ENCODE measurements at regions not wholly inside any gene's neighbourhood (a gene's known extent, or its start where the extent isn't known, plus 50 kb on each side); places are given as distances from the start of the nearest gene placed in this dataset.

- no peak for DNase-seq (ENCODE audit: low spot score)
- Histone ChIP-seq H3K36me3 (no peaks in the 10 kb centered on the region), H3K4me3 (no peak overlapping the region), H3K27ac (no peak overlapping the region), H3K27me3 (replicated peaks; ENCODE audit: insufficient read depth) (no peaks in the 10 kb centered on the region), H3K9me3 (no peaks in the 10 kb centered on the region), H3K4me1 (ENCODE audit: control insufficient read depth in 1 of 2, low read depth in 2 of 2) (peaks cover 0 to 4% of the 10 kb centered on the region in 2 donors)
- no peak for ATAC-seq (ENCODE audit: insufficient number of reproducible peaks, low FRiP score, low read depth)
- TF ChIP-seq, protein P1, sequence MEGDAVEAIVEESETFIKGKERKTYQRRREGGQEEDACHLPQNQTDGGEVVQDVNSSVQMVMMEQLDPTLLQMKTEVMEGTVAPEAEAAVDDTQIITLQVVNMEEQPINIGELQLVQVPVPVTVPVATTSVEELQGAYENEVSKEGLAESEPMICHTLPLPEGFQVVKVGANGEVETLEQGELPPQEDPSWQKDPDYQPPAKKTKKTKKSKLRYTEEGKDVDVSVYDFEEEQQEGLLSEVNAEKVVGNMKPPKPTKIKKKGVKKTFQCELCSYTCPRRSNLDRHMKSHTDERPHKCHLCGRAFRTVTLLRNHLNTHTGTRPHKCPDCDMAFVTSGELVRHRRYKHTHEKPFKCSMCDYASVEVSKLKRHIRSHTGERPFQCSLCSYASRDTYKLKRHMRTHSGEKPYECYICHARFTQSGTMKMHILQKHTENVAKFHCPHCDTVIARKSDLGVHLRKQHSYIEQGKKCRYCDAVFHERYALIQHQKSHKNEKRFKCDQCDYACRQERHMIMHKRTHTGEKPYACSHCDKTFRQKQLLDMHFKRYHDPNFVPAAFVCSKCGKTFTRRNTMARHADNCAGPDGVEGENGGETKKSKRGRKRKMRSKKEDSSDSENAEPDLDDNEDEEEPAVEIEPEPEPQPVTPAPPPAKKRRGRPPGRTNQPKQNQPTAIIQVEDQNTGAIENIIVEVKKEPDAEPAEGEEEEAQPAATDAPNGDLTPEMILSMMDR (IDR thresholded peaks at IDR 0.05): no peak
Observed at GRCh38 chr10:29035721-29036120, 253.1 kb upstream of the LYZL1 start.

DNA sequence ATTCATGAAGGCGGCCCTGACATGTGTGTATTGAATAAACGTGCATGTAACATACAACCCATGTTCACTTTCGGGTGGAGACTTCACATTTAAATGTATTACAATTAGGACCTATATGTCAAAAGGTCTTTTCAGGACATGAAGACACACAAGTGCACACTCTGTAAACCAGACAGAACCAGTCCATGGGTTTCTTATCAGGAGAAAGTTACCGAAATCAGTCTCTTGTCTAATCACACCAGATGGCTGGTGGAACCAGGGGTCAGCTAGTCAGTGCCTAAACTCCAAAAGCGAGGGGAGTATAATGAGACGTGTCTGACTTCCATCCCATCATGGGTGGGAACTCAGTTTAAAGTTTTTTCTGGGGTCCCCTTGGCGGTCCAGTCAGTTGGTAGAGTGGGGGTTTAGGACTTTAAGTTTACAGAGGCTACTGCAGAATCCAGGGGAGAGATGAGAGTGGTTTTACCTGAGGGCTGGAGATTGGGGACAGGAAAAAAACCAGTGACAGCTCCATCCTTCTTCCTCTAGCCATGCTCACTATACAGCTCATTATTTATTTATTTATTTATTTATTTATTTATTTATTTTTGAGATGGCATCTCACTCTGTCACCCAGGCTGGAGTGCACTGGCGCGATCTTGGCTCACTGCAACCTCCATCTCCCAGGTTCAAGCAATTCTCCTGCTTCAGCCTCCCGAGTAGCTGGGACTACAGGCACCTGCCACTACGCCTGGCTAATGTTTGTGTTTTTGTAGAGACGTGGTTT is 251.3 kb upstream of the LYZL1 start:
- H3K9me3 ChIP-seq: no peaks in the 10 kb centered on the region
- TF ChIP-seq, protein P1 (IDR thresholded peaks at IDR 0.05): no peak
- H3K4me1 ChIP-seq (ENCODE audit: control insufficient read depth in 1 of 2, low read depth in 2 of 2): peaks cover 0 to 13% of the 10 kb centered on the region in 2 donors
- no peaks in the 10 kb centered on the region for H3K36me3 ChIP-seq
- ATAC-seq (ENCODE audit: insufficient number of reproducible peaks, low FRiP score, low read depth) (no peak), DNase-seq (ENCODE audit: low spot score) (no peak)
- H3K27me3 ChIP-seq (replicated peaks; ENCODE audit: insufficient read depth): no peaks in the 10 kb centered on the region
- H3K4me3 ChIP-seq: no peak overlapping the region
- H3K27ac ChIP-seq: no peak overlapping the region

DNA sequence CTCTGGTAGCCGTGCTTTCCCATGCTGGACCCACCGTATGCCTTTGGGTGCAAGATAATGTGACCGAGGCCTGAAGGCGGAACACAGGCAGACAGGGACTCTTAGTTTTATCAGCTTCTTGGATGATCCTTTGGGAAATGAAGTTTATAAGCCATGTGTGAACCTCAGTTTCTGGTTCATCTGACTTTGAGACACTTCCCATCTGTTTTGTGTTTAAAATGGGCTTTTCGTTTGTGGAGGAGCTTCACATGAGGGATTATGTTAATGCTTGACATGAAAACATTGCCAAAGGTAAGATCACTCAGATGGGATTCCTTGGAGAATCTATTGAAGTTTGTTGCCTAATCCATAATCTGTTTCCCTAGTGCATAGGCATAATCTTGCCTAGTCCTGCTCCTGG is 249.8 kb upstream of the LYZL1 start:
- Histone ChIP-seq H3K9me3 (no peaks in the 10 kb centered on the region), H3K4me1 (ENCODE audit: control insufficient read depth in 1 of 2, low read depth in 2 of 2) (peaks cover 0 to 13% of the 10 kb centered on the region in 2 donors), H3K36me3 (no peaks in the 10 kb centered on the region), H3K27me3 (replicated peaks; ENCODE audit: insufficient read depth) (no peaks in the 10 kb centered on the region), H3K4me3 (no peak overlapping the region), H3K27ac (no peak overlapping the region)
- TF ChIP-seq, protein P1 (IDR thresholded peaks at IDR 0.05): no peak
- ATAC-seq (ENCODE audit: insufficient number of reproducible peaks, low FRiP score, low read depth) (no peak), DNase-seq (ENCODE audit: low spot score) (no peak)

DNA sequence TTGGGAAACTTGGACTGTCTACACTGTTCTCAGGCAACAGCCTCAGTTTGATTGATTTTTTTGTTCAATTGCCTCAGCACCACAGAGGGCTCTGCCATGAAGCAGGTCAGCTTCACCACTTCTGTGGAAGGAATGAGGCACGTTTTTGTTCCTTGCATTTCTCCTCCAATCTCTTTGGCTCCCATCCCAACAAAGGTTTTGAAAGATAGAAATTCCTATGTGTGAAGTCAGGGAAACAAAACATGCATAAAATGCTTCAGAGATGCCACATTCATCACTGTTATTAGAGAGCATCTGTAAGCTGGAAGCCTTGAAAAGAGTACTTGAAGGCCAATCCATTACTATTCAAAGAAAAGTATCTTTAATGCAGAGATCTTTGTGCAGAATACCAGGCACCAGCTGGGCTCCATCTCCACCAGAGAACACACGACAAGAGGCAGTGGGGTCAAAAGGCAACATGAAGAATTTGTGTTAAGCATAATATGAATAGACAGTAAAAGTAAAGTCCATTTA is 249.1 kb upstream of the LYZL1 start:
- Histone ChIP-seq H3K27me3 (replicated peaks; ENCODE audit: insufficient read depth) (no peaks in the 10 kb centered on the region), H3K4me1 (ENCODE audit: control insufficient read depth in 1 of 2, low read depth in 2 of 2) (peaks cover 0 to 13% of the 10 kb centered on the region in 2 donors), H3K4me3 (no peak overlapping the region), H3K9me3 (no peaks in the 10 kb centered on the region), H3K36me3 (no peaks in the 10 kb centered on the region), H3K27ac (no peak overlapping the region)
- TF ChIP-seq, protein P1 (IDR thresholded peaks at IDR 0.05): no peak
- DNase-seq (ENCODE audit: low spot score) (no peak), ATAC-seq (ENCODE audit: insufficient number of reproducible peaks, low FRiP score, low read depth) (no peak)

DNA sequence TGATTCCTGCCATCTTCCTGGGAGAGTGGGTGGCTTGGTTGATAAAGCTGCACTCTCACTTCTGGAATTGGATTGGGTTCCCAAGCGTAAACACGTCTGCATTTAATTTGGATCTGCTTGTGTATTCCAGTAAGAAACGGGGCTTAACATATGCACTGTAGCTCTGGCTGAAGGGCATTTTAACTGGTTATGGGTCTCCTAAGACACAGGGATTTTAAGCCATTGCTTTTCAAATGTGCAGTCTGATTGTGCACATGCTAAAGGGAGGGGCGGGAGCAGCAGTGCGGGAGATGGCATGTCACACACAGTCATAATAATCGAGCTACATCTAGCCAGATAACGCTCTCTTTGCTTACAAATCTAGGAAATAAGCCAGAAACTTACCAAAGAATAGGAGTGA is 247.3 kb upstream of the LYZL1 start:
- Histone ChIP-seq H3K4me3 (no peak overlapping the region), H3K27ac (no peak overlapping the region), H3K9me3 (no peaks in the 10 kb centered on the region), H3K27me3 (replicated peaks; ENCODE audit: insufficient read depth) (no peaks in the 10 kb centered on the region), H3K36me3 (no peaks in the 10 kb centered on the region), H3K4me1 (ENCODE audit: control insufficient read depth in 1 of 2, low read depth in 2 of 2) (peaks cover 0 to 13% of the 10 kb centered on the region in 2 donors)
- DNase-seq (ENCODE audit: low spot score) (no peak), ATAC-seq (ENCODE audit: insufficient number of reproducible peaks, low FRiP score, low read depth) (no peak)
- TF ChIP-seq, protein P1 (IDR thresholded peaks at IDR 0.05): no peak

Data from thoracic aorta (tissue), 2 donors.